NCI-H82 treated with DMSO at 0.1 percent for 48 hours (cell line): ENCODE measurements at regions not wholly inside any gene's neighbourhood (a gene's known extent, or its start where the extent isn't known, plus 50 kb on each side); places are given as distances from the start of the nearest gene placed in this dataset.
A peak's percentile ranks its signal among the peaks of the same experiment; 100 is the strongest.

ENCODE experiments used
- DNase-seq: peaks from one replicate; lab custom pipeline; 2025; ENCODE audit not compliant: unreplicated experiment; lab: John Stamatoyannopoulos, UW

GRCh38 chr5:167507463-167508233 is 783.8 kb upstream of the WWC1 start:
- DNase-seq = no peak

GRCh38 chr5:167509076-167509475 is 782.4 kb upstream of the WWC1 start:
- no peak for DNase-seq

GRCh38 chr5:167511276-167511675 is 780.2 kb upstream of the WWC1 start:
- no peak for DNase-seq

GRCh38 chr5:167512111-167512510 is 779.3 kb upstream of the WWC1 start:
- DNase-seq = no peak

GRCh38 chr5:167513381-167513780 is 778.1 kb upstream of the WWC1 start:
- no peak for DNase-seq

- no peak for DNase-seq
Observed at GRCh38 chr5:167514461-167514860, 777.0 kb upstream of the WWC1 start.

- peak; percentile 77 for DNase-seq
Observed at GRCh38 chr5:167525004-167525403, 766.4 kb upstream of the WWC1 start.

GRCh38 chr5:167528651-167529050 is 762.8 kb upstream of the WWC1 start:
- no peak for DNase-seq

- DNase-seq = no peak
Observed at GRCh38 chr5:167530548-167530947, 760.9 kb upstream of the WWC1 start.

GRCh38 chr5:167533814-167534795 is 757.3 kb upstream of the WWC1 start:
- no peak for DNase-seq

GRCh38 chr5:167539747-167540146 is 751.7 kb upstream of the WWC1 start:
- DNase-seq = no peak

- DNase-seq = no peak
Observed at GRCh38 chr5:167546270-167546669, 745.2 kb upstream of the WWC1 start.

GRCh38 chr5:167552356-167552755 is 739.1 kb upstream of the WWC1 start:
- DNase-seq = no peak

GRCh38 chr5:167553511-167553910 is 737.9 kb upstream of the WWC1 start:
- DNase-seq = no peak

GRCh38 chr5:167554564-167555290 is 736.7 kb upstream of the WWC1 start:
- DNase-seq = no peak

- DNase-seq = no peak
Observed at GRCh38 chr5:167555565-167556166, 735.8 kb upstream of the WWC1 start.

GRCh38 chr5:167557359-167557758 is 734.1 kb upstream of the WWC1 start:
- DNase-seq = no peak

GRCh38 chr5:167561796-167562195 is 729.6 kb upstream of the WWC1 start:
- no peak for DNase-seq

- DNase-seq = no peak
Observed at GRCh38 chr5:167564275-167564674, 727.2 kb upstream of the WWC1 start.

GRCh38 chr5:167565189-167565954 is 726.1 kb upstream of the WWC1 start:
- DNase-seq = no peak
